Lower lobe of right lung (tissue), 2 donors: ENCODE measurements at regions not wholly inside any gene's neighbourhood (a gene's known extent, or its start where the extent isn't known, plus 50 kb on each side); places are given as distances from the start of the nearest gene placed in this dataset.

Source experiments
- ATAC-seq, 2 donors: fragments of 200-7000 bp; cut with Tn5 transposase; one replicate each; pipeline ENCODE4 v1.9.1; 2020 to 2022; ENCODE audit warnings: mild to moderate bottlenecking in 2 of 2, moderate library complexity in 2 of 2
- DNase-seq: peaks from one replicate; pipeline ENCODE4 v3.0.0-alpha.2; 2020
- H3K27ac ChIP-seq: fragments of 200-600 bp; one replicate; pipeline ENCODE4 v1.8.0; 2022
- H3K27me3 ChIP-seq: fragments of 200-600 bp; one replicate; pipeline ENCODE4 v1.8.0; 2022; ENCODE audit warnings: low read depth
- H3K36me3 ChIP-seq: fragments of 200-600 bp; one replicate; pipeline ENCODE4 v1.8.0; 2022; ENCODE audit warnings: mild to moderate bottlenecking
- H3K4me1 ChIP-seq: fragments of 200-600 bp; one replicate; pipeline ENCODE4 v1.8.0; 2022
- H3K4me3 ChIP-seq: fragments of 200-600 bp; one replicate; pipeline ENCODE4 v1.8.0; 2022; ENCODE audit warnings: mild to moderate bottlenecking
- H3K9me3 ChIP-seq: fragments of 200-600 bp; one replicate; pipeline ENCODE4 v1.8.0; 2022
- CTCF ChIP-seq: fragments of 200-600 bp; IDR thresholded peaks from one replicate; pipeline ENCODE4 v1.8.0; 2022; ENCODE audit warnings: antibody characterized with exemption, mild to moderate bottlenecking
- intact Hi-C: fragments of 100-400 bp; cut with DNase I; formaldehyde crosslinking; loops from one replicate; pipeline ENCODE4 v1.11.0; 2022
- donor health status: DM: no; HTN: yes; CAD: no; lungs with severe emphysema.

GRCh38 chr7:84425702-84426259 lies 231.2 kb upstream of the SEMA3A start:
- Histone ChIP-seq H3K9me3 (peaks cover 7% of the 10 kb centered on the region), H3K4me1 (no peaks in the 10 kb centered on the region), H3K4me3 (no peak overlapping the region), H3K27me3 (no peaks in the 10 kb centered on the region), H3K27ac (no peak overlapping the region), H3K36me3 (no peaks in the 10 kb centered on the region)
- intact Hi-C loops: no loop called here
- no peak for TF ChIP-seq CTCF
- ATAC-seq (no peak), DNase-seq (no peak)

DNA sequence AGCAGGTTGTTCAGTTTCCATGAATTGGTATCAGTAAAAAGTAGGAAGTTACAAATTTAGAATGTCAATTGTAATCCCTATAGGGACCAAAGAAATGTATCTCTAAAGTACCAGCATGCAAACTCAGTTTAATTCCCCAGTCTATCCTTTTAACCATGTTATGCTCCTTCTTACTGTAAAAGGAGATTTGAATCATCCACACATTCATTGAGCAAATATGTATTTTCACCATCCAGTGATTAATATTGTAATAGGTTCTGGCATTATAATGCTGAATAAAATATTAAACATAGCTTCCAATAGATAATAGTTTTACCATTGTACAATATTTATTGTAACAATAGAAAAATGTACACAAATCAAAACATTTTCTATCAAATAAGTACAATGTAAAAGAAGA lies 228.2 kb upstream of the SEMA3A start:
- no peak for ATAC-seq
- Histone ChIP-seq H3K9me3 (peaks cover 16% of the 10 kb centered on the region), H3K27me3 (no peaks in the 10 kb centered on the region), H3K4me3 (no peak overlapping the region), H3K36me3 (no peaks in the 10 kb centered on the region), H3K4me1 (no peaks in the 10 kb centered on the region), H3K27ac (no peak overlapping the region)
- intact Hi-C loops: no loop called here
- no peak for TF ChIP-seq CTCF
- DNase-seq: no peak

DNA sequence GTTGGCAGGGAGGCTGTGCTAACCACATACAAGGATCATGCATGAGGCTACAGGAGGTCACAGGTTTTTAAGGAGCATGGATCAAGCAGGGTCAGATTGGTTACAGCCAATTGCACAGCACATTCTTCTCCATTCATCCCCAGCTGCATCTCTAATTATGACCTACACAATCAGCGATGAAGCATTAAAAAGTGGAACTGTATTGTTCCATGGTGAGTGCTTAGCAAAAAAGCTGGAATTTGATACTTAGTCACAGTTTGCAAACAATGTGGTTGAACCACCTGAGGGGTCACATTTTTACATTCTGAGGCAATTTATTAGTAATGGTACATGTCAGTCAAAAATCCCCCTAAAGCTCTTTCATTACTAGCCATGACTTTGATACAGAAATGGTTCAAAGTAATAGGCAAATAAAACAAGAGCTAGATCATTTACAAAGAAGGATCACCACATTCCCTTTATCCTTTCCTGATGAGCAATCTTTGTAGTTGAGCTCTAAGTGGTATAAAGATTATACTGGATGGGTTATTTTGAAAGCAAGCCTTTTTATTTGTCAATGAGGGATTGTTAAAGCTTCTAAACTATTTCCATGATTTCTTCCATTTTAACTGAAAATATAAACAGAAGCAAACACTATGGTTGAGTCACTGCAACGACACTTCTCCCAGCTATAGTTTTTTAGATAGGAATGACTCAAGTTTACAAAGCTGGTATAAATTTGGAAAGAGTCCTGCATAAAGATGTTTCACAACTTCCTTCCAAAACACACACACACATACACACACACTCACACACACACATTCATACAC lies 217.8 kb upstream of the SEMA3A start:
- Histone ChIP-seq H3K4me1 (no peaks in the 10 kb centered on the region), H3K27ac (no peak overlapping the region), H3K27me3 (no peaks in the 10 kb centered on the region), H3K9me3 (peaks cover 5% of the 10 kb centered on the region), H3K36me3 (no peaks in the 10 kb centered on the region), H3K4me3 (no peak overlapping the region)
- DNase-seq (no peak), ATAC-seq (no peak)
- no peak for TF ChIP-seq CTCF
- intact Hi-C loops: no loop called here

GRCh38 chr7:84399661-84400060 lies 205.1 kb upstream of the SEMA3A start:
- TF ChIP-seq CTCF: no peak
- intact Hi-C loops: no loop called here
- H3K27ac ChIP-seq: no peak overlapping the region
- no peaks in the 10 kb centered on the region for H3K9me3 ChIP-seq
- DNase-seq (no peak), ATAC-seq (no peak)
- H3K4me3 ChIP-seq: no peak overlapping the region
- H3K36me3 ChIP-seq: no peaks in the 10 kb centered on the region
- H3K4me1 ChIP-seq: no peaks in the 10 kb centered on the region
- no peaks in the 10 kb centered on the region for H3K27me3 ChIP-seq

- intact Hi-C loops: no loop called here
- TF ChIP-seq CTCF: no peak
- H3K4me3 ChIP-seq: no peak overlapping the region
- H3K27me3 ChIP-seq: no peaks in the 10 kb centered on the region
- no peaks in the 10 kb centered on the region for H3K9me3 ChIP-seq
- DNase-seq (no peak), ATAC-seq (no peak)
- no peak overlapping the region for H3K27ac ChIP-seq
- no peaks in the 10 kb centered on the region for H3K4me1 ChIP-seq
- no peaks in the 10 kb centered on the region for H3K36me3 ChIP-seq
Observed at GRCh38 chr7:84394219-84394618, 199.6 kb upstream of the SEMA3A start.
